Sigmoid colon (tissue), 6 donors: ENCODE measurements at regions not wholly inside any gene's neighbourhood (a gene's known extent, or its start where the extent isn't known, plus 50 kb on each side); places are given as distances from the start of the nearest gene placed in this dataset.

Experiments
- DNase-seq: peaks from one replicate; pipeline ENCODE4 v3.0.0-alpha.2; 2019
- H3K27ac ChIP-seq, 4 donors: fragments of 200-600 bp; sonication (generic); one replicate each; pipeline ENCODE4 v1.5.1; 2016 to 2019; ENCODE audit warnings: mild to moderate bottlenecking in 1 of 4
- H3K27me3 ChIP-seq, 3 donors: fragments of 200-600 bp; sonication (generic); one replicate each; pipeline ENCODE4 v1.5.1; 2019; ENCODE audit warnings: mild to moderate bottlenecking in 1 of 3
- H3K36me3 ChIP-seq, 4 donors: fragments of 200-600 bp; sonication (generic); one replicate each; pipeline ENCODE4 v1.5.1; 2016 to 2019
- H3K4me1 ChIP-seq, 4 donors: fragments of 200-600 bp; sonication (generic); one replicate each; pipeline ENCODE4 v1.5.1; 2017 to 2019
- H3K4me3 ChIP-seq, 4 donors: fragments of 200-600 bp; sonication (generic); one replicate each; pipeline ENCODE4 v1.5.1; 2017 to 2019; ENCODE audit warnings: mild to moderate bottlenecking in 2 of 4, moderate library complexity in 1 of 4
- H3K9me3 ChIP-seq, 4 donors: fragments of 200-600 bp in 3 of 4; sonication (generic) in 3 of 4; one replicate each; pipeline versions ENCODE4 v1.5.1 to v1.6.1; 2013 to 2019
- EP300 ChIP-seq, 4 donors: sonication (generic); formaldehyde crosslinking; IDR thresholded peaks; one replicate each; pipeline ENCODE4 v1.6.1; 2017; ENCODE audit warnings: antibody characterized with exemption in 4 of 4
- POLR2A ChIP-seq, 2 donors: fragments of 450-650 bp; IDR thresholded peaks; one replicate each; pipeline ENCODE4 v1.6.1; 2016; ENCODE audit warnings: antibody characterized with exemption in 2 of 2, mild to moderate bottlenecking in 2 of 2, moderate library complexity in 2 of 2
- POLR2AphosphoS5 ChIP-seq, 4 donors: sonication (generic); formaldehyde crosslinking; IDR thresholded peaks; one replicate each; pipeline ENCODE4 v1.6.1; 2017; ENCODE audit warnings: antibody characterized with exemption in 4 of 4
- WGBS, 2 donors: extraction: QIAGEN DNeasy Blood & Tissue Kit; methylation state at CpG; one replicate each; pipeline ENCODE4 v1.1.7; 2013; 5-methylcytosine and 5-hydroxymethylcytosine counted together
- intact Hi-C: fragments of 100-400 bp; cut with DNase I; formaldehyde crosslinking; loops from one replicate; pipeline ENCODE4 v1.15.1; 2023
- TF ChIP-seq, protein P1 (sequence below), 4 experiments: fragments of 450-650 bp in 3 of 4; fragments of 200-600 bp in 1 of 4; IDR thresholded peaks; one replicate each; pipeline ENCODE4 v1.5.1; 2016 to 2019; ENCODE audit warnings: antibody characterized with exemption in 4 of 4, mild to moderate bottlenecking in 3 of 4, moderate library complexity in 2 of 4
- donor health status: healthy with polysubstance abuse.
- donor health status: healthy.

DNA sequence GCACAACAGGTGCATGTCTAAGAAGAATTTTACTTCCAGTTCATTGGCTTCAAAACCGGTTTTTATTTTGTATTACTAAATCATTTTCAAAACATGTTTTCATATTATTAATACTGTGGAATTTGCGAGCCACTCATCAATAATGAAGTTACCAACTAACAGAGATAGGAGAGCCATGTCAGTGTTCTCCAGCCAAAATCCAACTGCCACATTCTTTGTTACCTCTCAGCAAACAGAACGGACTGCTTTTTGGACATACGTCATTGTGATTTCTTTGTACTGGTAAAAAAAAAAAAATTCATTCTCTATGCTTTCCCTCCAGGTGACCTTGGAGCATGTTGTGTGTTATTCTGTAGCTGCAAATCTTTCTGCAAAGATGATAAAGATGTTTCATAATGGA, 414.2 kb upstream of the MMADHC start:
- no peaks in the 10 kb centered on the region for H3K27me3 ChIP-seq
- H3K4me1 ChIP-seq, result no peaks in the 10 kb centered on the region
- 74 to 75% methylated on average over 4 of the region's 4 CpGs for WGBS, 2 donors
- no peaks in the 10 kb centered on the region for H3K9me3 ChIP-seq
- DNase-seq, result no peak
- no peaks in the 10 kb centered on the region for H3K36me3 ChIP-seq
- no peak for TF ChIP-seq EP300 (IDR thresholded peaks at IDR 0.05)
- no peak for TF ChIP-seq POLR2AphosphoS5 (IDR thresholded peaks at IDR 0.05)
- no peak for TF ChIP-seq POLR2A (IDR thresholded peaks at IDR 0.05)
- TF ChIP-seq, protein P1, sequence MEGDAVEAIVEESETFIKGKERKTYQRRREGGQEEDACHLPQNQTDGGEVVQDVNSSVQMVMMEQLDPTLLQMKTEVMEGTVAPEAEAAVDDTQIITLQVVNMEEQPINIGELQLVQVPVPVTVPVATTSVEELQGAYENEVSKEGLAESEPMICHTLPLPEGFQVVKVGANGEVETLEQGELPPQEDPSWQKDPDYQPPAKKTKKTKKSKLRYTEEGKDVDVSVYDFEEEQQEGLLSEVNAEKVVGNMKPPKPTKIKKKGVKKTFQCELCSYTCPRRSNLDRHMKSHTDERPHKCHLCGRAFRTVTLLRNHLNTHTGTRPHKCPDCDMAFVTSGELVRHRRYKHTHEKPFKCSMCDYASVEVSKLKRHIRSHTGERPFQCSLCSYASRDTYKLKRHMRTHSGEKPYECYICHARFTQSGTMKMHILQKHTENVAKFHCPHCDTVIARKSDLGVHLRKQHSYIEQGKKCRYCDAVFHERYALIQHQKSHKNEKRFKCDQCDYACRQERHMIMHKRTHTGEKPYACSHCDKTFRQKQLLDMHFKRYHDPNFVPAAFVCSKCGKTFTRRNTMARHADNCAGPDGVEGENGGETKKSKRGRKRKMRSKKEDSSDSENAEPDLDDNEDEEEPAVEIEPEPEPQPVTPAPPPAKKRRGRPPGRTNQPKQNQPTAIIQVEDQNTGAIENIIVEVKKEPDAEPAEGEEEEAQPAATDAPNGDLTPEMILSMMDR (IDR thresholded peaks at IDR 0.05), result no peak
- H3K4me3 ChIP-seq, result no peak overlapping the region
- intact Hi-C loops, result no loop called here
- no peak overlapping the region for H3K27ac ChIP-seq

DNA sequence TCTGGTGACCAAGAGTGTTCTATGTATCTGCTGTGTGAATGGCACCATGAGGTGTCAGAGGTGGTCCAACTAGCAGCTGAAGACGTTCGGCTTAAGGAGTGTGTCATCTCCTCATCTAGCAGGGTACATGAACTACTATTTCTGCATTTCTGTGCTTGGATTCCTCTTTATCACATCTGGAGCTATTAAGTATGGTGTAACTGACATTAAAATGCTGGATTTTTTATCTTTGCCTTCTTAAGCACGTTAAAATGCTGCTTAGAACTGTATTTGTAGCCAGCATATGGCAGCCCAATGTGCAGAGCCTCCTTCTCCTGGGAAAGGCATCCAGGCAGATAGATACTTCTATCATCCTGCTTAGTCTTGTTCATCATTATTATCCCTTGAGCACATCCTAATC, 409.3 kb upstream of the MMADHC start:
- WGBS, 2 donors, result 84 to 88% methylated on average over 3 of the region's 3 CpGs
- no peak for TF ChIP-seq POLR2AphosphoS5 (IDR thresholded peaks at IDR 0.05)
- TF ChIP-seq, protein P1 (IDR thresholded peaks at IDR 0.05), result no peak
- TF ChIP-seq POLR2A (IDR thresholded peaks at IDR 0.05), result no peak
- no peak for TF ChIP-seq EP300 (IDR thresholded peaks at IDR 0.05)
- intact Hi-C loops, result no loop called here

DNA sequence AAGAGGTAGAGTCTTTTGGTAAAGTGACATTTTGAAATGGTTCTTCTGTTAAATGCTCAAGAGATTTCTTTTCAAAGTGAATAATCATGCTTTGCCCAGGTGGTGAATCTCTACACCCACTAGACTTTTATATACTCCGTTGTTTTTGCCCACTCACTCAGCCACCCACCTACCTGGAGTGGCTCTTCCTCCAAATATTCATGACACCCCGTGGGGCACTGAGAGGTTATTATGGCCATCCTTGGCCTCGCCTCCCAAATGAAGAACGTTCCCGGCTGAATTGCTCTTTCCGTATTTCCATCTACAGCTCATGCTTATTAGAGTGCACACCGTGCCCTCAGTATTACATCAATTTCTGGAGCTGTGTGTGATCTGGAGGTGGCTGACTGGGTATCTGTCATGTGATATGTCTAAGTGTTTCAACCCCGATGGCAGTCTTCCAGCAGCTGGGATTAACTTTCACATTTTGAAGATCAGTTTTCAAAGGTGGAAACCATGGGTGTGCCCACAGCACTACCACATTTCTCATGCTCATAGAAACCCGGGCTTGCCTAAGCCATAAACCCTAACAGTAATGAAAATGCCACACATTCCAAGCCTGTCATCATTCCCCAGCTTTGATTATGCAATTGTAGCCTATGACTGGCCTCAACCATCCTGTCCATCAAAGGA, 406.6 kb upstream of the MMADHC start:
- no peak overlapping the region for H3K27ac ChIP-seq
- H3K27me3 ChIP-seq, result no peaks in the 10 kb centered on the region
- H3K36me3 ChIP-seq, result no peaks in the 10 kb centered on the region
- intact Hi-C loops, result no loop called here
- H3K4me3 ChIP-seq, result no peak overlapping the region
- no peak for DNase-seq
- H3K9me3 ChIP-seq, result no peaks in the 10 kb centered on the region
- TF ChIP-seq POLR2A (IDR thresholded peaks at IDR 0.05), result no peak
- no peak for TF ChIP-seq EP300 (IDR thresholded peaks at IDR 0.05)
- TF ChIP-seq, protein P1 (IDR thresholded peaks at IDR 0.05), result no peak
- TF ChIP-seq POLR2AphosphoS5 (IDR thresholded peaks at IDR 0.05), result no peak
- no peaks in the 10 kb centered on the region for H3K4me1 ChIP-seq
- WGBS, 2 donors, result 39 to 69% methylated on average over 9 of the region's 9 CpGs

More for the DNA sequence above, 409.3 kb upstream of the MMADHC start:
- no peak overlapping the region for H3K27ac ChIP-seq
- H3K27me3 ChIP-seq, result no peaks in the 10 kb centered on the region
- no peak overlapping the region for H3K4me3 ChIP-seq
- no peaks in the 10 kb centered on the region for H3K36me3 ChIP-seq
- no peaks in the 10 kb centered on the region for H3K9me3 ChIP-seq
- DNase-seq, result no peak
- H3K4me1 ChIP-seq, result no peaks in the 10 kb centered on the region

DNA sequence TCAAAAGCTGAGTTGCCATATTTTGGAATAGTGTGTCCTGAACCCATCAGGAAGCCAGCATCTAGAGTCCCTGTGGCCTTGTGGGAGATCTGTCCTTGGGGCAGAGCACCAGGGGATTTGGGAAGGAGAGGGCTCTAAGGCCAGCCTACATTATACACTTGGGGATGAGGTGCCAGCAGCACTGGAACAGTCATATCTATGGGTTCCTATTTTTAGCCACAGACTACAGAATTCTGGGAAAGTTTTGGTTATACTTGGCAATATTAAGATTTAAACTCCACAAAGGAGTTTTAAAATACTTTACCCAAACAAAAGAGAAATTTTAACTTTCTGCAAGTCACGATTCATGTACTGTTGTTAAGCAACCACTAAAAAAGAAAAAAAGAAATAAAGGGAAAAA, 405.7 kb upstream of the MMADHC start:
- Histone ChIP-seq H3K4me3 (no peak overlapping the region), H3K27me3 (no peaks in the 10 kb centered on the region), H3K36me3 (no peaks in the 10 kb centered on the region), H3K9me3 (no peaks in the 10 kb centered on the region), H3K4me1 (no peaks in the 10 kb centered on the region), H3K27ac (no peak overlapping the region)
- TF ChIP-seq, protein P1 (IDR thresholded peaks at IDR 0.05), result no peak
- intact Hi-C loops, result no loop called here
- DNase-seq, result no peak
- WGBS, 2 donors, result 80 to 98% methylated on average over 1 of the region's 1 CpG

DNA sequence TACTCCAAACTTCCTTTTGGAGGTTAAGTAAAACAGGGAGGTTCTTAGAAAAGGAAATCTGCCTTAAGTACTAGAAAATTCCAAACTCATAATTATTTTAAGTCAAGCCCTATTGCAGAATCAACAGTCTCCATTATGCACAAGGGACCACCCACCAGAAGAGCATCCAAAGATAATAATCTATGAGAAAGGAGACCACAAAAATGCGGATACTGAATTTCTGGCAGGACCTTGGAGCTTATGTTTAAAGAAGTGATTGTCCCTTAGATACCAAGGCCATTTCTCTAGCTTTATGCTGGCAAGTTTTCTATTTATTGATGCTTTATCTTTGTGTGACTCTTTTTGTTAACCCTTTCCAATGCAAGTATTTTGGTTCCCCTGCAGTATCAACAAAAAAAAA, 404.0 kb upstream of the MMADHC start:
- intact Hi-C loops, result no loop called here
- Histone ChIP-seq H3K9me3 (no peaks in the 10 kb centered on the region), H3K4me1 (no peaks in the 10 kb centered on the region), H3K36me3 (no peaks in the 10 kb centered on the region), H3K27me3 (no peaks in the 10 kb centered on the region), H3K27ac (no peak overlapping the region), H3K4me3 (no peak overlapping the region)
- WGBS, 2 donors, result 81 to 93% methylated on average over 1 of the region's 1 CpG
- TF ChIP-seq POLR2AphosphoS5 (IDR thresholded peaks at IDR 0.05) (no peak), EP300 (IDR thresholded peaks at IDR 0.05) (no peak), POLR2A (IDR thresholded peaks at IDR 0.05) (no peak)
- TF ChIP-seq, protein P1 (IDR thresholded peaks at IDR 0.05), result no peak
- no peak for DNase-seq
